ENCODE measurements at regions not wholly inside any gene's neighbourhood (a gene's known extent, or its start where the extent isn't known, plus 50 kb on each side); places are given as distances from the start of the nearest gene placed in this dataset.

DNA sequence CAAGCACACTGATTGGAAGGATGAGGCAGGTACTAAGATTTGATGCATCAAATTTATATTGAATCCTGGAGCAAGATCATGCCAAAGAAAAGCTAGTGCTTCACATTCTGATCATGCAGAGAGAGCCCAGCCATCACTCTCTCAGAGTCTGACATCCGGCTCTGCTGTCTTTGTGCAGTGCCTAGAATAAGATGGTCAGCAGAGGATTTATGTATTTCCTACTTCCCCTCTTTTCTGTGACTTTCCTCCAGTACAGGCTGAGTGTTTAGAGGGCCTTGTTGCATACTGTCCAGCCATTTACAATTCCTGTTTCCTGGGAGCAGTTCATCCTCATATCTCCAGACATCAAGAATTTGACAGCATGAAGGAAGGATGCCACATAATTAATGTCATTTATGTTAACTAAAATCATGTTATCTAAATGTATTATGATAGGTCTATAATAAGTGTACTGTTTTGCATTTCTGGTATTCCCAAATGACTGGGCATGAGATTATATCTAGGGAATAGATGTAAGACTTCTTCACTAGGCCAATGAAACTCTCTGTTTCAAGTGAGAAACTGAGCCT, 167.6 kb downstream of the EPM2A start:
- TF ChIP-seq SP1 (IDR thresholded peaks at IDR 0.05) (no peak), ARNT (IDR thresholded peaks at IDR 0.05) (no peak), HDGF (IDR thresholded peaks at IDR 0.05; ENCODE audit: borderline replicate concordance) (no peak), ELF4 (IDR thresholded peaks at IDR 0.05) (no peak), ZNF384 (IDR thresholded peaks at IDR 0.05) (no peak), FOXM1 (IDR thresholded peaks at IDR 0.05; ENCODE audit: borderline replicate concordance) (no peak), LEF1 (IDR thresholded peaks at IDR 0.05; ENCODE audit: borderline replicate concordance) (no peak), SUZ12 (IDR thresholded peaks at IDR 0.05) (no peak), L3MBTL2 (conservative IDR thresholded peaks at IDR 0.05) (no peak), TARDBP (IDR thresholded peaks at IDR 0.05) (no peak)
